Activated CD4-positive, alpha-beta T cell treated with anti-CD3 and anti-CD28 coated beads for 36 hours (primary cell): ENCODE measurements at regions not wholly inside any gene's neighbourhood (a gene's known extent, or its start where the extent isn't known, plus 50 kb on each side); places are given as distances from the start of the nearest gene placed in this dataset.

Experiments used
- ATAC-seq: fragments of 200-7000 bp; cut with Tn5 transposase; one replicate; pipeline ENCODE4 v1.10.0; 2021; ENCODE audit warnings: mild to moderate bottlenecking, moderate library complexity
- CTCF ChIA-PET: fragments of 350-600 bp; sonication (Branson Sonifier 250); formaldehyde crosslinking; loops from one replicate; lab custom pipeline; 2021; ENCODE audit warnings: antibody characterized with exemption; lab: Charles Lee
- POLR2A ChIA-PET: fragments of 350-600 bp; sonication (Branson Sonifier 250); formaldehyde crosslinking; loops from one replicate; lab custom pipeline; 2021; ENCODE audit warnings: antibody characterized with exemption, inconsistent platforms; lab: Charles Lee
- DNase-seq: peaks from one replicate; pipeline ENCODE4 v3.0.0-alpha.2; 2020
- H3K27ac Mint-ChIP-seq: one replicate; pipeline ENCODE4 v1.8.0; 2021; ENCODE audit warnings: mixed read lengths
- H3K27me3 Mint-ChIP-seq: one replicate; pipeline ENCODE4 v1.8.0; 2021; ENCODE audit warnings: mixed read lengths
- H3K36me3 Mint-ChIP-seq: one replicate; pipeline ENCODE4 v1.8.0; 2021; ENCODE audit warnings: low read depth, mixed read lengths
- H3K4me1 Mint-ChIP-seq: one replicate; pipeline ENCODE4 v1.8.0; 2021; ENCODE audit warnings: mixed read lengths
- H3K4me3 Mint-ChIP-seq: one replicate; pipeline ENCODE4 v1.8.0; 2021; ENCODE audit warnings: mild to moderate bottlenecking, moderate library complexity, mixed read lengths
- H3K9me3 Mint-ChIP-seq: one replicate; pipeline ENCODE4 v1.8.0; 2021; ENCODE audit warnings: low read depth, mixed read lengths
- intact Hi-C, 2 experiments: fragments of 100-400 bp; cut with DNase I in 1 of 2; cut with micrococcal nuclease in 1 of 2; formaldehyde crosslinking; loops; one replicate each; pipeline versions ENCODE4 v1.14.2 to v1.15.1; 2022 to 2024; cut with DNase I, micrococcal nuclease

DNA sequence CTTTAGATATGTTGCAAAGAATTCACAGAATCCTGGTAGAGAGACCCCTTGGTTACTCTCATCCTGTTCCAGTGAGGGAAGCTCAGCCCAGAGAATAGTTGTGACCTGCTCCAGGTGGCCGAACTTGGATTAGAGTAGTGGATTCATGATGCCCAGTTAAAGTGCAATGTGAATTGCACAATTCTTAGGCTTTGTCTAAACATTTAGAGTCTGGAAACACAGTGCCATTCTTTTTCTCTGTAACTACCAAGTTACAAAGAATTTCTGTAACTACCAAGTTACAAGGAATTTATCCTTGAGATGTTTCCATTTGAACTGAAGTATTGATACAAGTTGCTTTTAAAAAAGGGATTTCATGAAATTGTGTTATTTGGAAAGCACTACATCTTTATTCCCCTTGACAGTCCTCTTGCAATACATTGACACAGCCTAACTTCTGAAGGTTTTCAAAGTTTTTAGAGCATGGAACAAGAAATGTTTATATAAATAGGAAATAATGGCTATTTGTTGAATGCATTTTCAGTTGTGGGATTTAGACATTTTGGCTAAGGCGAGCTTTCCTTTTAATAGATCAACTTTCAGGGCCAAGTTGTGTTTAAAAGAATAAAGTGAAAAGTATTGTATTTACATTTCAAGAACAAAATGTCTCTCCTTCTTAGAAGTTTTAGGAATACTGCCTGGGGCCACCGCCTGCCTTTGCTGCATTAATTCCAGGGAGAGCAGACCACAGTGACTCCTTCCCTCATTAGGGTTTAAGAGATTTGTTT lies 315.0 kb downstream of the LPIN1 start:
- intact Hi-C loops: no loop called here
- H3K4me1 Mint-ChIP-seq: peaks cover 10% of the 10 kb centered on the region
- peaks cover 2% of the 10 kb centered on the region for H3K27me3 Mint-ChIP-seq
- ChIA-PET CTCF (no interaction called here), POLR2A (no interaction called here)
- peaks cover 2% of the 10 kb centered on the region for H3K9me3 Mint-ChIP-seq
- no peaks in the 10 kb centered on the region for H3K36me3 Mint-ChIP-seq
- no peak overlapping the region for H3K27ac Mint-ChIP-seq
- ATAC-seq (no peak), DNase-seq (no peak)
- no peak overlapping the region for H3K4me3 Mint-ChIP-seq

DNA sequence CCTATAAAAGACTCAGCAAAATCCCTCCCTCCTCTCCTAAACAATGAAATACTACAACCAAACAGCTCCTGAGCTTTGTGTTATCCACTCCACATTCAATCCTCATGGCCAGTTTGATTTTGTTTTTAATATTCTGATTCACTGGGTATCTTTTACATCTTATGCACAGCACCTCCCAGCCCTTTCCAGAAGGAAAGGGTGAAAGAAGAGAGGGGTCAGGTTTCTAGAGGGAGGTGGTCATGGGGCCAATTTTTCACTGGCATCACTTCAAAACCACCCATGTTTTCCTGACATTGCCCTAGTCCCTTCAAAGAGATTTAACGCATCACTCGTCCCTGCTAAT lies 315.6 kb downstream of the LPIN1 start:
- no peak overlapping the region for H3K27ac Mint-ChIP-seq
- ATAC-seq (no peak), DNase-seq (no peak)
- ChIA-PET POLR2A (no interaction called here), CTCF (no interaction called here)
- H3K36me3 Mint-ChIP-seq: no peaks in the 10 kb centered on the region
- H3K27me3 Mint-ChIP-seq: no peaks in the 10 kb centered on the region
- peaks cover 10% of the 10 kb centered on the region for H3K4me1 Mint-ChIP-seq
- no peak overlapping the region for H3K4me3 Mint-ChIP-seq
- intact Hi-C loops: no loop called here
- peaks cover 2% of the 10 kb centered on the region for H3K9me3 Mint-ChIP-seq

DNA sequence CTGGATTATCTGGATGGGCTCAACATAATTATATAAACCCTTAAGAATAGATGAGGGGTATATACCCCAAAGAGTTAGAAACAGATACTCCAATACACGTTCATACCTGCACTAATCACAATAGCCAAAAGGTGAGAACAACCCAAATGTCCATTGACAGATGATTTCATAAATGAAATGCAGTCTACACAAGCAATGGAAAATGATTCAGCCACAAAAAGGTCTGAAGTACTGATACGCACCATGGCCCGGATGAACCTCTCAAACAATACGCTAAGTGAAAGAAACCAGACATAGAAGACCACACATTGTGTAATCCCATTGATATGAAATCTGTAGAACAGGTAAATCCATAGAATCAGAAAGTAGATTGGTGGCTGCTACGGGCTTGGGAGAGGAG lies 316.8 kb downstream of the LPIN1 start:
- intact Hi-C loops: no loop called here
- DNase-seq (no peak), ATAC-seq (no peak)
- Mint-ChIP-seq H3K9me3 (peaks cover 2% of the 10 kb centered on the region), H3K4me3 (no peak overlapping the region), H3K4me1 (peaks cover 6% of the 10 kb centered on the region), H3K27me3 (no peaks in the 10 kb centered on the region), H3K36me3 (no peaks in the 10 kb centered on the region), H3K27ac (no peak overlapping the region)
- ChIA-PET CTCF (no interaction called here), POLR2A (no interaction called here)

DNA sequence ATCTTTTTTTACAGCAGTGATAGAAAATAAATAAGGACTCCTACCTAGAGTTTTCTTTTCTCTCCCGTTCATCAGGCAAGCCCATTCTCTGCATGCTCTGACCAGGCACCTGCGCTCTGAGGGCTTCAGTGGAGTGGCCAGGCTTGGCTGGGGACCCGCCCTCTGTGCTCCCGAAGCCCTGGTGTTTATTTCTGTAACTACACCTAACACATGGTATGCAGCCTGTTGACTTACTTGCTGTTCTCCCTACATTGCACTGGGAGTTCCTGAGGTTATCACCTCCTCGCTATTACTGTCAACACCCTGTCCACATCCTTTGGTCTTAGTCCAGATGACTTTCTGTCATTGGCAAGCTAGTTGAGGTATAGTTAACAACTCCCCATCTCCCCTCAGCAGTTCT lies 317.7 kb downstream of the LPIN1 start:
- POLR2A ChIA-PET: no interaction called here
- no peak overlapping the region for H3K4me3 Mint-ChIP-seq
- DNase-seq (no peak), ATAC-seq (no peak)
- CTCF ChIA-PET: interaction anchor here (1.5 kb wide), 1 partner anchor 10 kb away, joined by 4 read pairs; no protein-coding TSS in a partner anchor
- H3K27me3 Mint-ChIP-seq: no peaks in the 10 kb centered on the region
- peaks cover 2% of the 10 kb centered on the region for H3K9me3 Mint-ChIP-seq
- no peak overlapping the region for H3K27ac Mint-ChIP-seq
- intact Hi-C loops: no loop called here
- H3K4me1 Mint-ChIP-seq: peaks cover 4% of the 10 kb centered on the region
- no peaks in the 10 kb centered on the region for H3K36me3 Mint-ChIP-seq

- POLR2A ChIA-PET: no interaction called here
- H3K9me3 Mint-ChIP-seq: peaks cover 2% of the 10 kb centered on the region
- H3K36me3 Mint-ChIP-seq: no peaks in the 10 kb centered on the region
- H3K27ac Mint-ChIP-seq: no peak overlapping the region
- H3K4me3 Mint-ChIP-seq: no peak overlapping the region
- CTCF ChIA-PET: no interaction called here
- H3K27me3 Mint-ChIP-seq: no peaks in the 10 kb centered on the region
- peaks cover 1% of the 10 kb centered on the region for H3K4me1 Mint-ChIP-seq
- ATAC-seq (no peak), DNase-seq (no peak)
- intact Hi-C loops: no loop called here
These were observed 319.7 kb downstream of the LPIN1 start for GRCh38 chr2:12066116-12066515.

DNA sequence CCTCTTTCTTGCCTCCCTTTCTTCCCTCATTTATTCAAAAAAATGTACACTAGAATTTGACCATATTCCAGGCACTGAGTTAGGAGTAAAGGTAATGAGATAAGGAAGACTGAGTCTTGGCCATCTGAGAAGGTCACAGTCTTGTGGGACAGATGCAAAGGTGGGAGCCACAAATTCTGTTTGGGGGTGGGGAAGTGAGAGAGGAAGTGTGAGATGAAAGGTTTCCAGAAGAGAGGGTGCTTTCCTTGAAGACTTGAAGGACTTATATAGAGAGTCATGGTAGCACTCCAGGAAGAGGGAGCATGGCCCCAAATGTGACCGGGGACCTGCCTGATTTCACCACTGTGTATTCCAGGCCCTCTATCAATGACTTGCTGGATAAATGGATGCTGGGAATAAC lies 320.6 kb downstream of the LPIN1 start:
- Mint-ChIP-seq H3K27me3 (no peaks in the 10 kb centered on the region), H3K4me3 (no peak overlapping the region), H3K4me1 (peaks cover 1% of the 10 kb centered on the region), H3K9me3 (peaks cover 2% of the 10 kb centered on the region), H3K27ac (no peak overlapping the region), H3K36me3 (no peaks in the 10 kb centered on the region)
- ATAC-seq (no peak), DNase-seq (no peak)
- CTCF ChIA-PET: no interaction called here
- POLR2A ChIA-PET: no interaction called here
- intact Hi-C loops: no loop called here

DNA sequence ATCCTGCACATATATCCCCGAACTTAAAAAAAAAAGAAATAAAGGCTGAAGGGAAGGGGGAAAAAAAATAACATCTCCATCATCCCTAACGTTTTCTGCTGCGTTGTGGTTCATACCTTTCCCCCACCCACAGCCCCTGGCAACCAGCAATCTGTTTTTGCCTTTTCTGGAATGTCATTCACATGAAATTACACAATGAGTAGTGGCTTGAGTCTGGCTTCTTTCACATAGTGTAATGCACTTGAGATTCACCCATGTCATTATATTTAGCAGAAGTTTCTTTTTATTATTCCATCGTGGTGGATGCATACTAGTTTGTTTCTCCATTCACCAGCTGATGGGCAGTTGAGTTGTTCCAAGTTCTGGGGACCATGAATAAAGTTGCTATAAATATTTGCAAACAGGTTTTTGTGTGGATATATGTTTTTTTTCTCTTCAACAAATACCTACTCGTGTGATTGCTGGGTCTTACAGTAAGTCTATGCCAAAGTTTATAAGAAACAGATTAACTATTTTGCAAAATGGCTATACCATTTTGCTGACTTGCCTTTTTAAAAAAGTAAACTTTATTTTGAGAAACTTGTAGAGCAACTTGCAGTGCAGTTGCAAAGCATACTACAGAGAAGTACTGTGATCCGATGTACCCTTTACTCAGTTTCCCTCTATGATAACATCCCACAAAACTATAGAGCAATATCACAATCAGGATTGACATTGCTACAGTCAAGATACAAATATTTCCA lies 322.5 kb downstream of the LPIN1 start:
- intact Hi-C loops: no loop called here
- no peaks in the 10 kb centered on the region for H3K9me3 Mint-ChIP-seq
- ATAC-seq (no peak), DNase-seq (no peak)
- CTCF ChIA-PET: no interaction called here
- POLR2A ChIA-PET: no interaction called here
- no peaks in the 10 kb centered on the region for H3K36me3 Mint-ChIP-seq
- H3K4me1 Mint-ChIP-seq: peaks cover 1% of the 10 kb centered on the region
- no peaks in the 10 kb centered on the region for H3K27me3 Mint-ChIP-seq
- no peak overlapping the region for H3K4me3 Mint-ChIP-seq
- no peak overlapping the region for H3K27ac Mint-ChIP-seq

DNA sequence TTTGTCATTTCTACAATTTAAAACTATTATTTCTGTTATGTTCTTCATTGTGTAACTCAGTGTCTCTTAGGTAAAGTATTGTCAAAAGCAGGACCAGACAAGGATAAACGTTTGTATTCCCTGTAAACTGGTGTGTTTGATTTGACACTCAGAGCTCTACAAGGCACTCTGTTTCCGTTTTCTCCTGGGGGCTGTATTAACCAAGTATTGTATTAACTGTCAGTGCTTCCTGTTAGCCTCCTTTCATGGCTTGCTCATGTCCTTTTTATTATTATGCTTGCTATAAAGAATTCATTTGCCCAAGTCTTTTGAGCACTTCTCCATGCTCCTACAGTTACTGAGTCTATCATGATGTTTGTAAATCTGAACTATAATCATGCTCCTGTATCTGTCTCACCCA lies 323.7 kb downstream of the LPIN1 start:
- H3K4me3 Mint-ChIP-seq: no peak overlapping the region
- intact Hi-C loops: no loop called here
- no peaks in the 10 kb centered on the region for H3K9me3 Mint-ChIP-seq
- no peak for DNase-seq
- no peak for ATAC-seq
- H3K27me3 Mint-ChIP-seq: no peaks in the 10 kb centered on the region
- peaks cover 1% of the 10 kb centered on the region for H3K4me1 Mint-ChIP-seq
- ChIA-PET POLR2A (no interaction called here), CTCF (no interaction called here)
- no peaks in the 10 kb centered on the region for H3K36me3 Mint-ChIP-seq
- H3K27ac Mint-ChIP-seq: no peak overlapping the region

DNA sequence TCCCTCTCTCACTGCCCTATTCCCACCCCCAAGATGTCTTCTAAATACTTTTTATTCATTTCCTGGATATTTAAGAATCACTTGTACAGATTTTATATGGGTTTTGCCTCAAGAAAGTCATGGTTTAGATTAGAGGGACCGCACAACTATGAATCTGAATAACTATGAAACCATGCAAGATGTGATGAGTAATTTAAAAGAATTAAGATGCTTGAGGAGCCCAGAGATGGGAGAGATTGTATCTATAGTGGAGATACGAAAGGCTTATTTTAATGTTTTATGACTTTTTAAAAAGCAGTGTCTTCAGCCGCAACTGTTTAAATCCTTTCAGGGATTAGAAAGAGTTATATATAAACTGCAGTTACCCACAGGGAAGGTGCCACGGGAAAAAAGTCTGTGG lies 324.1 kb downstream of the LPIN1 start:
- CTCF ChIA-PET: no interaction called here
- intact Hi-C loops: no loop called here
- no peaks in the 10 kb centered on the region for H3K9me3 Mint-ChIP-seq
- no peaks in the 10 kb centered on the region for H3K36me3 Mint-ChIP-seq
- DNase-seq (no peak), ATAC-seq (no peak)
- H3K4me1 Mint-ChIP-seq: peaks cover 1% of the 10 kb centered on the region
- no peaks in the 10 kb centered on the region for H3K27me3 Mint-ChIP-seq
- POLR2A ChIA-PET: no interaction called here
- H3K27ac Mint-ChIP-seq: no peak overlapping the region
- no peak overlapping the region for H3K4me3 Mint-ChIP-seq

GRCh38 chr2:12071318-12071717 lies 324.9 kb downstream of the LPIN1 start:
- no peaks in the 10 kb centered on the region for H3K9me3 Mint-ChIP-seq
- no peaks in the 10 kb centered on the region for H3K27me3 Mint-ChIP-seq
- ATAC-seq: no peak
- H3K27ac Mint-ChIP-seq: no peak overlapping the region
- no peaks in the 10 kb centered on the region for H3K36me3 Mint-ChIP-seq
- H3K4me3 Mint-ChIP-seq: no peak overlapping the region
- POLR2A ChIA-PET: no interaction called here
- intact Hi-C loops: no loop called here
- H3K4me1 Mint-ChIP-seq: peaks cover 1% of the 10 kb centered on the region
- CTCF ChIA-PET: no interaction called here
- DNase-seq: no peak

DNA sequence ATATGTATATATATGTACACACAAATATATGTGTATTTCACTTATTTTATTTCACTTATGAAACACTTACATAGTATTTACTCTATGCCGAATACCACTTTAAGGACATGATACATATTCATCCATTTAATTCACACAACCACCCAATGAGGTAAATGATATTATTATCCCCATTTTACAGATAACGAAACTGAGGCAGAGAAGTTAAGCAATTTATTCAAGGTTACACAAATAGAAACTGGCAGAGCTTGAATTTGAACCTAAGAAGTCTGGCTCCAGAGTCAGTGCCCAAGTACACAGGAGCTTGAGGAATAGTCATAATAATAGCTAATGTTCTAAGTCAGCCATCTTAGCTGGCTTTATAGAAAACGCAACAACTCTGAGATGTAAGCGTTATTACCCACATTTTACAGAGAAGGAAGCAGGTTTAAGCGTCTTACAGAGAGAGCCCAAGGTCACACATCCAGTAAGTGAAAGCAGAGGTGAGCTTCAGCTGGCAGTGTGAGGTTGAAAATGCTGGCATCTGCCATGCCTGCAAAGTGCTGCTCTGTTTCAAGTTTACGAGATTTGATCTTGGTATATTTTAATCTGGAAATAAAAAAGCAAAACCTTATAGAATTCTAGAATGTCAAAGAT lies 326.9 kb downstream of the LPIN1 start:
- POLR2A ChIA-PET: no interaction called here
- no peaks in the 10 kb centered on the region for H3K9me3 Mint-ChIP-seq
- ATAC-seq: no peak

More for the DNA sequence above, 326.9 kb downstream of the LPIN1 start:
- no peak for DNase-seq
- intact Hi-C loops: no loop called here
- Mint-ChIP-seq H3K4me1 (peaks cover 6% of the 10 kb centered on the region), H3K27me3 (no peaks in the 10 kb centered on the region), H3K27ac (no peak overlapping the region), H3K4me3 (no peak overlapping the region), H3K36me3 (no peaks in the 10 kb centered on the region)
- CTCF ChIA-PET: interaction anchor here (1.0 kb wide), 1 partner anchor 94 kb away, joined by 3 read pairs; no protein-coding TSS in a partner anchor
